ENCODE measurements at regions not wholly inside any gene's neighbourhood (a gene's known extent, or its start where the extent isn't known, plus 50 kb on each side); places are given as distances from the start of the nearest gene placed in this dataset.
"Not testable (repeated sequence)": the region's sequence is repeated elsewhere in the genome, so short reads cannot be mapped to it uniquely, and the experiment has no call there.

DNA sequence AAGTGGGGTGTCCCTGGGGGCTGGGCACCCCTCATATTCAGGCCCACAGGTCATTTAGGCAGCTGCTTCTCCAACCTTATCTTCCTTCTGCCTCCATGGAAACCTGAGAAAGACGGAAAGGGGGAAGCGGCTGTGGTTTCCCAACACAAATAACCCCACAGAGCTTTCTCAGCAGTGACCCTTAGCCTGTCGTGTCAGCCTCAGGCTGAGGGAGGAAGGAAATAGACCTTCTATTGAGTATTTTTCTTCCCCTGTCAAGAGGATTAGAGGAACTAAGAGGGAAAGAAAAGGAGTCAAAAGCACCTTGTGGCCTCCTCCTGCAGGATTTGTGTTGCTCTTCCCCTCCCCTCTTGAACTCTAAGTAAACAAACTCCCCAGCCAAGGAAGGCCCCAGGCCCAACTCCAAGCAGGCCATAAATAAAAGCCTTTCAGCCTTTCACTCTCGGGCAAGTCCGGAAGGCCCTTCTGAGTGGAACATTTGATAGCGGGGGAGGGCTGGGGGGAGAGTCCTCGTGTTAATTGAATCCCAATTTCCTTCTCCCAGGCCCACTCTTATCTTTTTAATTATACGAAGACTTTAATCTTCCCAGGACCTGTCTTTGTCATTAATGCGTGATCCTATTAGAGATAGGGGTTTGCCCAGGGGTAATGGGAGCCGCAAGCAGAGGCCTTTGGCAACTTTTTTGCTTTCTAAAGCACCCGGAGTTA is 121.8 kb downstream of the TRIM43 start:
- H3K27me3 ChIP-seq (ENCODE audit: control insufficient read depth, insufficient read depth, low read length); H3K4me1 ChIP-seq (ENCODE audit: control insufficient read depth, insufficient read depth, low read length); H3K4me3 ChIP-seq (ENCODE audit: low read depth, low read length); H3K9ac ChIP-seq (ENCODE audit: low read depth, low read length); H3K9me3 ChIP-seq (ENCODE audit: control insufficient read depth, insufficient read depth, low read length); H3K36me3 ChIP-seq (ENCODE audit: control insufficient read depth, insufficient read depth, low read length): not testable (repeated sequence)

DNA sequence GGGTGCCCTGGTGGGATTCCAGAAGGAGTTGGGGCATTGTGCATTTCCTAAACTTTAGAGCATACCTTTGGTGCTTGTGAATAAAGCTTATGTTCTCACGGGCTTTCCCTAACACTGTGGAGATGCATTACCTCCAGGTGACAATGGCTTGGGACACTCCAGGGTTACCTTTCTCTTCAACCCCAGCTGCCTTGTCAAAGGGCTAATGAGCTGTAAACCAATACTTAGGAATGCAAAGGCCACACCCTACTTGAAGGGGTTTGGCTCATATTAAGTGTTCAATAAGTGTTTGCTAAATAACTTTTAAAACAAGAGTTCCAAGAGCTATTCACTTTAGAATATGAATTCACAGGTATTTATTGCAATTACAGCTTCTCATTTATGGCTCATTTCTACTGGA is 122.6 kb downstream of the TRIM43 start:
- H3K4me3 ChIP-seq (ENCODE audit: low read depth, low read length); H3K36me3 ChIP-seq (ENCODE audit: control insufficient read depth, insufficient read depth, low read length): not testable (repeated sequence)

DNA sequence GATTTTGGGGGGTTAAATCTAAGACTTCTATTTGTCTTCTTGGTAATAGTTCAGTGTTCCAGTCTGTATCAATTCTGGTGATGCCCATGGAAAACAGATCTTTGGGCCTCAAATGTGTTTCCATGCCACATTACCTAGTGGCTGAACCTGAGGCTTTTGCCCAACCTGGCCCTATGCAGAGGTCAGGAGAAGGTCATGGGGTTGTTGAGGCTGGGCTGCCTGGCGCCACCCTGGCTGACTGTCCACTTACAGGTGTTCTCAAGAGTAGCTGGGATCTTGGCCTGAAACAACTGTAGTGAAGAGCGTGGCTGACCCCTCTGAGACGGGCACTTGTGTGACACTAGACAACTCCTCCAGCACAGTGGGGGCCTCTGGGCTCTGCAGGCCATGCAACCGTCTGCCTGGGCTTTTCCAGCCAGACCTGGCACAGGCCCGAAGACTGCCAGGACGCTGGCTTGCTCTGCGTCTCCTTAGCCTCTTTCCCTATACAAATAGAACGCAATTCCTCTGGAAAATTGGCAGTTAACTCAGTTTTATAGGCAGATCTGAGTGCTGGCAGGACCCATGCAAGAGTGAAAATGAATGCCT is 127.8 kb downstream of the TRIM43 start:
- H3K27me3 ChIP-seq (ENCODE audit: control insufficient read depth, insufficient read depth, low read length) = no peaks in the 10 kb centered on the region
- no peaks in the 10 kb centered on the region for H3K9me3 ChIP-seq (ENCODE audit: control insufficient read depth, insufficient read depth, low read length)
- H3K36me3 ChIP-seq (ENCODE audit: control insufficient read depth, insufficient read depth, low read length) = no peaks in the 10 kb centered on the region
- H3K9ac ChIP-seq (ENCODE audit: low read depth, low read length) = no peak overlapping the region
- no peak overlapping the region for H3K4me3 ChIP-seq (ENCODE audit: low read depth, low read length)
- H3K4me1 ChIP-seq (ENCODE audit: control insufficient read depth, insufficient read depth, low read length) = no peaks in the 10 kb centered on the region

More for the DNA sequence above, 122.6 kb downstream of the TRIM43 start:
- not testable (repeated sequence) for H3K4me1 ChIP-seq (ENCODE audit: control insufficient read depth, insufficient read depth, low read length); H3K9ac ChIP-seq (ENCODE audit: low read depth, low read length); H3K9me3 ChIP-seq (ENCODE audit: control insufficient read depth, insufficient read depth, low read length); H3K27me3 ChIP-seq (ENCODE audit: control insufficient read depth, insufficient read depth, low read length)

DNA sequence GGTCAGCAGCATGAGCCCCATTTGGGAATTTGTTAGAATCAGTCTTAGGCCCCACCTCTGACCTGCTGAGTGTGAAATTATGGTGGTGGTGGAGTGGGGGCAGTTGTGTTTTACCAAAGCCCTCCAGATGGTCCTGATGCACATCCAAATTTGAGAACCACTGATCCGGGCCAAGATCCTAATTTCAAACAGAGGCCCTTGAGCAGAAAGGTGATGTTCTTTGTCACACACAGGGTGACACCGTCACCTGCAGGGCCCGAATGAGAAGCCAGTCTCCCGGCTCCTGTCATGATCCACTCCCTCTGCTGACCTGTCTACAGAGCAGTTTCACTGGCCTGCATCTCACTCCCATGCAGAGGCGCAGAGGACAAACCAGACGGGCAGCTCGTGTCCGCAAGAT is 129.9 kb downstream of the TRIM43 start:
- Histone ChIP-seq H3K9me3 (ENCODE audit: control insufficient read depth, insufficient read depth, low read length) (no peaks in the 10 kb centered on the region), H3K36me3 (ENCODE audit: control insufficient read depth, insufficient read depth, low read length) (no peaks in the 10 kb centered on the region), H3K4me3 (ENCODE audit: low read depth, low read length) (no peak overlapping the region), H3K9ac (ENCODE audit: low read depth, low read length) (no peak overlapping the region), H3K4me1 (ENCODE audit: control insufficient read depth, insufficient read depth, low read length) (no peaks in the 10 kb centered on the region), H3K27me3 (ENCODE audit: control insufficient read depth, insufficient read depth, low read length) (no peaks in the 10 kb centered on the region)

DNA sequence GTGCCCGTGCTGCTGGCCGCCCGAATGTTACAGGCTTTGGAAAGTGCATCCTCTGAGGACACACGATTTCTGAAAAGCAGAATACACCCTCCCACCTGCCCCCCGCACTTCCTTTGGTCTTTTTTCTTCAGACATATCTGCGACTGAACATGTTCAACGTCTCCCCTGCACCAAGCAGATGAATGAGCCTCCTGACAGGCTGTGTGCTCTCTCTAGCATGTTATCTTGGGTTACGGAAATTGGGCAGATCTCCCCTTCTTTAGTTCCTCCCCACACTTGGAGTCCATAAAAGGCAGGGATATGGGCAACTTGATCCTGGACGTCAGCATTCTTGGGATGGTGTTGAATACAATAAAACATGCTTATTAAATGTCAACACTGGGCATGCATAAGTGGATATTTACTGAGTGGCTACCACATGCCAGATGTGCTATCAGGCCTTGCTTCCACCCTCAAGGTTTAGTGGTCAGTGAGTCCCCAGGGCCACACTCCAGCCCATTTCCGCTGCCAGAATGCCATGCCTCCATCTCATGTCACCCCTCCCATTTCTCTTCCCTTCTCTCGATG is 130.4 kb downstream of the TRIM43 start:
- no peaks in the 10 kb centered on the region for H3K9me3 ChIP-seq (ENCODE audit: control insufficient read depth, insufficient read depth, low read length)
- no peaks in the 10 kb centered on the region for H3K4me1 ChIP-seq (ENCODE audit: control insufficient read depth, insufficient read depth, low read length)

DNA sequence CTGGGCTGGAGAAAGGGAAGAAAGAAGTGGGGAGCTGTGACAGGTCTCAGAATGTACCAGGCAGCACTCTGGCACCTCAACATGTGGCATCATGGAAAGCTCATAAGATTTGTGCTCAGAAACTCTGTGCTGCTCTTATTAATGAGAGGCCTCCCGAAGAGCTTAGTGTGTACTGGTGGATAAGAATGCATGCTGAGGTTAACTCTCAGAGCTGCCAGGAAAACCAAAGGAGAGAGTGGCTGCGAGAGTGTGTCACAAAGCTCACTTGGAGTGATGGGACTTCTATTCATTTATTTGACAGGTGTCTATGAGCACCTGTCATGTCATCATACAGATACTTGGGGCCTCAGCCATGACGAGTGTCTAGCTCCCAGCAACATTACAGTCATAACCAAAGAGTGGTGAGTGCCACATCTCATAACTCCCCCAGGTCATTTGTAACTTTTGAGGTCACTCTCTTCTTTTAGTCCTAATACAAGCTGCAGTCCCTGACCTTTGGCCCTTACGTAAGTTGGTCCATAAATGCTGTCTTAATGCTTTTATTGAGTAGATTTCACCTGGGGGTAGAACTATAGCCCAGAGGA is 131.9 kb downstream of the TRIM43 start:
- H3K4me3 ChIP-seq (ENCODE audit: low read depth, low read length); H3K36me3 ChIP-seq (ENCODE audit: control insufficient read depth, insufficient read depth, low read length); H3K27me3 ChIP-seq (ENCODE audit: control insufficient read depth, insufficient read depth, low read length); H3K9me3 ChIP-seq (ENCODE audit: control insufficient read depth, insufficient read depth, low read length); H3K4me1 ChIP-seq (ENCODE audit: control insufficient read depth, insufficient read depth, low read length); H3K9ac ChIP-seq (ENCODE audit: low read depth, low read length): not testable (repeated sequence)

More for the DNA sequence above, 130.4 kb downstream of the TRIM43 start:
- Histone ChIP-seq H3K4me3 (ENCODE audit: low read depth, low read length) (no peak overlapping the region), H3K27me3 (ENCODE audit: control insufficient read depth, insufficient read depth, low read length) (no peaks in the 10 kb centered on the region), H3K9ac (ENCODE audit: low read depth, low read length) (no peak overlapping the region), H3K36me3 (ENCODE audit: control insufficient read depth, insufficient read depth, low read length) (no peaks in the 10 kb centered on the region)

DNA sequence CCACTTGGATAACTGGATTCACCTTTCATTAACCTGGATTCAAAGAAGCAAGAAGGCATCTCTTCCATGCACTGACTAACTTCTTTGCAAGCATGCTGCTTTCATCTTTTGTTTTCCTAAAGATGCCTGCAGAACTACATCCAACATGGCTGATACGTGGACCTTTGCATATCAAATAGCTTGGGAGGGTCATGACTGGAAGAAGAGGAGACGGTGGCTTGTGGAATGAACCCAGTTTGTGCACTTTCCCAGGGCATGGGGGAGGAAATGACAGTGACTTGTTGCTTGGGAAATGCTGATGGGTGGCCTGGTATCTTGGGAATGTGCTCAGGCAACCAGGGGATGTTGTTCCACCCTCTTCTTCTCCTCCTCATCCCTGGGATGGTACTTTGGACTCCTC is 133.4 kb downstream of the TRIM43 start:
- H3K4me1 ChIP-seq (ENCODE audit: control insufficient read depth, insufficient read depth, low read length); H3K9me3 ChIP-seq (ENCODE audit: control insufficient read depth, insufficient read depth, low read length); H3K9ac ChIP-seq (ENCODE audit: low read depth, low read length); H3K36me3 ChIP-seq (ENCODE audit: control insufficient read depth, insufficient read depth, low read length); H3K27me3 ChIP-seq (ENCODE audit: control insufficient read depth, insufficient read depth, low read length); H3K4me3 ChIP-seq (ENCODE audit: low read depth, low read length): not testable (repeated sequence)

DNA sequence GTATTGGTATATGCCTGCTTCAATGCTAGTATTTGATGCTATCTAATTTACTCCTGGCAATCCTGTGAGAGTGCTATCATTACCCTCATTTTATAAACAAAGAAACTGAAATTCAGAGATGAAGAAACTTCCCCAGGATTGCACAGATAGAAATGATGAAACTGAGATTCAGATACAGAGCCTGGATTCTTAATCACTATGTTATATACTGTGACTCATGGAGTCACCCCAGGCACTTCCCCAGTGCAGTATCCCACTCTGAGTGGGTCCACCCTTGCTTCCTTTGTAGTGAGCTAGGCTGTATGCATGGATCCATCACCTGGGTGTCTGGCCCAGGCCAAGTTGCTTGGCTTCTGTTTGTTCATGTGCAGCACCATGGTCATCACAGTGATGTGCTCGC is 133.9 kb downstream of the TRIM43 start:
- H3K4me1 ChIP-seq (ENCODE audit: control insufficient read depth, insufficient read depth, low read length); H3K4me3 ChIP-seq (ENCODE audit: low read depth, low read length); H3K36me3 ChIP-seq (ENCODE audit: control insufficient read depth, insufficient read depth, low read length): not testable (repeated sequence)

DNA sequence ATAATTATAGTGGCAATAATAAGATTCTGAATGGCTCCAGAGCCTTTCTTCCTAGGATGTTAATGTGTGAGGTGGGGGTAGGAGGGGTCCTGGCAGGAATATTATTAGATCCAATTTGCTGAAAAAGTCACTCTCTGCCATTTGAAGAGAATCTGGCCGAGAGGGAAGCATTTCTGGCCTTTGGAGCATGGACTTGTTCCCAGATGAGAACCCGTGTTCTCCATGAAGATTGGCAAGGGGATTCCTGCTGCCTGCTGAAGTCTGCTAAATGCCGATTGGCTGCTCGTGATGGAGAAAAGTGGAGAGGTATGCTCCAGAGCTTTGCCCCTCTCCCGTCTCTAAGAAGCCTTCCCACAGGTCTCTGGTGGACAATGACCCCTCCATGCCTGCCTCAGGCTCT is 135.6 kb downstream of the TRIM43 start:
- H3K4me3 ChIP-seq (ENCODE audit: low read depth, low read length); H3K27me3 ChIP-seq (ENCODE audit: control insufficient read depth, insufficient read depth, low read length); H3K4me1 ChIP-seq (ENCODE audit: control insufficient read depth, insufficient read depth, low read length); H3K36me3 ChIP-seq (ENCODE audit: control insufficient read depth, insufficient read depth, low read length); H3K9me3 ChIP-seq (ENCODE audit: control insufficient read depth, insufficient read depth, low read length); H3K9ac ChIP-seq (ENCODE audit: low read depth, low read length): not testable (repeated sequence)

More for the DNA sequence above, 133.9 kb downstream of the TRIM43 start:
- H3K27me3 ChIP-seq (ENCODE audit: control insufficient read depth, insufficient read depth, low read length); H3K9ac ChIP-seq (ENCODE audit: low read depth, low read length); H3K9me3 ChIP-seq (ENCODE audit: control insufficient read depth, insufficient read depth, low read length): not testable (repeated sequence)

DNA sequence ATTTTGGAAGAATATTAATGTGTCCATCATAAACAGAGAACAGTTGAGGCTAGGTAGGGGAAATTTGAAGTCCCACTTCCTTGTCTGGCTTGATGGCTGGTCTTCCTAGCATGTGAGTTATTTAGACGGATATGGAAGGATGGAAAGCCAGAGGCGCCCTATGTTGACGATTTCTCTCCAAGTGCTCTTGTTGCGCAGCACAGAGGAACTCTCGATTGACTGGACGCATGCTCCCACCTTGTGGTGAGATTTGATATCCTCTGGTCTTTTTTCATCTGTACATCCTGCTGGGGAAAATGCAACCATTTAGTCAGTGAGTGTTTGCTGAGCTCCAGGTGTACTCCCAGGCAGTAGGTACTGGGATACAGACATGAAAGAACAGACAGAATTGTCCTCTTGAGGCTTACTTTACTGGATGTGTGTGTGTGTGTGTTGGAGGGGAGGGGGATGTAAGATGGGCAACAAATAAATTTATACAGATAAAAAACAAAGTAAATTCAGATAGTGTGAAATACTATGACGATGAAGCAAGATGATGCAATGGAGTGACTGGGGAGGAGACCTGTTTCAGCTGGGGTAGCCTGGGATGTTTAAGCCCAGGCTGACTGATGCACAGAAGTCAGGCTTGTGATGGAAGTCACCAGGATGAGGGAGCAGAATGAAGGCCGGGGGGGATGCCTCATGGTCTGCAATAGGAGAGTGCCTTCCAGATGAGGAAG is 137.2 kb downstream of the TRIM43 start:
- Histone ChIP-seq H3K4me3 (ENCODE audit: low read depth, low read length) (no peak overlapping the region), H3K9me3 (ENCODE audit: control insufficient read depth, insufficient read depth, low read length) (no peaks in the 10 kb centered on the region), H3K27me3 (ENCODE audit: control insufficient read depth, insufficient read depth, low read length) (no peaks in the 10 kb centered on the region), H3K4me1 (ENCODE audit: control insufficient read depth, insufficient read depth, low read length) (no peaks in the 10 kb centered on the region), H3K9ac (ENCODE audit: low read depth, low read length) (no peak overlapping the region), H3K36me3 (ENCODE audit: control insufficient read depth, insufficient read depth, low read length) (no peaks in the 10 kb centered on the region)

DNA sequence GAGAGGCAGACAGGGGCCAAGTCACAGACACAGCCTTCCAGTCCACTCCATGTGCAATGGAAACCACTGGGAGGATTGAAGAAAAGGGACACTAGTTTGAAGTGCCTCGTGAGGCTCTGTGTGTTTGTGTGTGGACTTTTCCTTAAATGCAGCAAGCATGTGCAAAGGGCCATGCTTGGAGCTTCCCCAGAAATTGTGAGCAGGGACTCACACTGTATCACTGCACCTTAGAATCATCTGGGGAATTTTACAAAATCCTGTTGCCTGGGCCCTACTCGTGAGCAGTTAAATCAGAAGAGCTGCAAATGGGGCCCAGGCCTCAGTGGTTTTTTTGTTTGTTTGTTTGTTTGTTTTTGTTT is 137.8 kb downstream of the TRIM43 start:
- Histone ChIP-seq H3K4me1 (ENCODE audit: control insufficient read depth, insufficient read depth, low read length) (no peaks in the 10 kb centered on the region), H3K9ac (ENCODE audit: low read depth, low read length) (no peak overlapping the region), H3K27me3 (ENCODE audit: control insufficient read depth, insufficient read depth, low read length) (no peaks in the 10 kb centered on the region), H3K36me3 (ENCODE audit: control insufficient read depth, insufficient read depth, low read length) (no peaks in the 10 kb centered on the region), H3K9me3 (ENCODE audit: control insufficient read depth, insufficient read depth, low read length) (no peaks in the 10 kb centered on the region), H3K4me3 (ENCODE audit: low read depth, low read length) (no peak overlapping the region)

DNA sequence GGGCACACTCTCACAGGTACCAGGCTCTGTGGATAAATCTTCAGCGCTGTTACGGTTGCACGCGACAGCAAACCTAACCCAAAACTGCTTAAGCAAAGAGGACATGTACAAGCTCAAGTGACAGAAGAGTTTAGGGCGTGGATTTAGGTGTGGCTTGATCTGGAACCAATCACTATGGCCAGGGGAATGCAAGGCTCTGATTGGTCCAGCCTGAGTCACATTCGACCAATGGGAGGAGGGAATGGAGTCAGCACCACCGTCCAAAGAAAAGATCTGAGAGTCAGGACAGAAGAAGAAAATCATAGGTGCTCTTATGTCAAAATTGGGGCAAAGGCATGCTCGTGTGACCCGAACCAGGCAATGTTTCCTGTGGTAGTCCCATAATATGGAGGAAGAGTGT is 139.0 kb downstream of the TRIM43 start:
- no peaks in the 10 kb centered on the region for H3K27me3 ChIP-seq (ENCODE audit: control insufficient read depth, insufficient read depth, low read length)
- no peaks in the 10 kb centered on the region for H3K36me3 ChIP-seq (ENCODE audit: control insufficient read depth, insufficient read depth, low read length)
- H3K4me3 ChIP-seq (ENCODE audit: low read depth, low read length) = no peak overlapping the region
- H3K4me1 ChIP-seq (ENCODE audit: control insufficient read depth, insufficient read depth, low read length) = no peaks in the 10 kb centered on the region
- no peaks in the 10 kb centered on the region for H3K9me3 ChIP-seq (ENCODE audit: control insufficient read depth, insufficient read depth, low read length)
- H3K9ac ChIP-seq (ENCODE audit: low read depth, low read length) = no peak overlapping the region

Measured in iPS-15b (cell line).